H9 (cell line): ENCODE measurements at regions not wholly inside any gene's neighbourhood (a gene's known extent, or its start where the extent isn't known, plus 50 kb on each side); places are given as distances from the start of the nearest gene placed in this dataset.

Experiments used
- DNase-seq: peaks from one replicate; pipeline ENCODE4 v3.0.0-alpha.2; 2017
- H2AFZ ChIP-seq: one replicate; pipeline ENCODE4 v1.6.1; 2013; ENCODE audit warnings: mild to moderate bottlenecking, low read length, control low read depth, moderate library complexity
- H2AK5ac ChIP-seq: 2 replicates; pipeline ENCODE4 v1.6.1; 2013; ENCODE audit warnings: low read length, control low read depth, mixed read lengths; ENCODE audit not compliant: insufficient read length
- H2BK120ac ChIP-seq: one replicate; pipeline ENCODE4 v1.6.1; 2013; ENCODE audit warnings: low read depth, mild to moderate bottlenecking, low read length, control low read depth, inconsistent platforms; ENCODE audit not compliant: poor library complexity, severe bottlenecking
- H2BK12ac ChIP-seq: 2 replicates; pipeline ENCODE4 v1.6.1; 2013; ENCODE audit warnings: low read length, control low read depth, mixed read lengths, low read depth; ENCODE audit not compliant: insufficient read length
- H2BK15ac ChIP-seq: 2 replicates; pipeline ENCODE4 v1.6.1; 2013; ENCODE audit warnings: low read depth, low read length, control low read depth
- H2BK20ac ChIP-seq: one replicate; pipeline ENCODE4 v1.6.1; 2013; ENCODE audit warnings: low read depth, mild to moderate bottlenecking, low read length, control low read depth, inconsistent platforms; ENCODE audit not compliant: poor library complexity, severe bottlenecking
- H2BK5ac ChIP-seq: 2 replicates; pipeline ENCODE4 v1.6.1; 2013; ENCODE audit warnings: low read length, control low read depth, mixed read lengths; ENCODE audit not compliant: insufficient read length
- H3K14ac ChIP-seq: 2 replicates; pipeline ENCODE4 v1.6.1; 2013; ENCODE audit warnings: low read length, control low read depth; ENCODE audit not compliant: insufficient read depth
- H3K18ac ChIP-seq: 2 replicates; pipeline ENCODE4 v1.6.1; 2013; ENCODE audit warnings: low read depth, mild to moderate bottlenecking, mixed read lengths, low read length, control low read depth; ENCODE audit not compliant: insufficient read length
- H3K23ac ChIP-seq: 2 replicates; pipeline ENCODE4 v1.6.1; 2013; ENCODE audit warnings: low read length, control low read depth, mixed read lengths, low read depth; ENCODE audit not compliant: insufficient read length
- H3K23me2 ChIP-seq: 2 replicates; pipeline ENCODE4 v1.6.1; 2013; ENCODE audit warnings: low read depth, mild to moderate bottlenecking, mixed read lengths, low read length, control low read depth; ENCODE audit not compliant: insufficient read length, poor library complexity, severe bottlenecking
- H3K27ac ChIP-seq: 2 replicates; pipeline ENCODE4 v1.5.1; 2013; ENCODE audit warnings: low read length, control low read depth, mixed read lengths, low read depth; ENCODE audit not compliant: insufficient read length
- H3K27me3 ChIP-seq: 2 replicates; pipeline ENCODE4 v1.6.1; 2013; ENCODE audit warnings: low read length, control low read depth, inconsistent platforms; ENCODE audit not compliant: insufficient read depth
- H3K4ac ChIP-seq: 2 replicates; pipeline ENCODE4 v1.6.1; 2013; ENCODE audit warnings: low read depth, mild to moderate bottlenecking, control low read depth, inconsistent platforms, low read length, moderate library complexity
- H3K4me1 ChIP-seq: 2 replicates; pipeline ENCODE4 v1.6.1; 2013; ENCODE audit warnings: low read length, control low read depth, inconsistent platforms; ENCODE audit not compliant: insufficient read depth
- H3K4me2 ChIP-seq: 2 replicates; pipeline ENCODE4 v1.6.1; 2013; ENCODE audit warnings: low read length, control low read depth, mixed read lengths; ENCODE audit not compliant: insufficient read length, insufficient read depth
- H3K56ac ChIP-seq: 2 replicates; pipeline ENCODE4 v1.6.1; 2013; ENCODE audit warnings: low read depth, mild to moderate bottlenecking, mixed read lengths, low read length, control low read depth; ENCODE audit not compliant: insufficient read length
- H3K79me1 ChIP-seq: 2 replicates; pipeline ENCODE4 v1.6.1; 2013; ENCODE audit warnings: low read depth, mild to moderate bottlenecking, moderate library complexity, low read length, control low read depth, inconsistent platforms; ENCODE audit not compliant: insufficient read depth, poor library complexity, severe bottlenecking
- H3K79me2 ChIP-seq: 2 replicates; pipeline ENCODE4 v1.6.1; 2013; ENCODE audit warnings: low read length, control low read depth, inconsistent platforms; ENCODE audit not compliant: insufficient read depth
- H3K9ac ChIP-seq: 2 replicates; pipeline ENCODE4 v1.6.1; 2013; ENCODE audit warnings: low read length, control low read depth, mixed read lengths; ENCODE audit not compliant: insufficient read length; ENCODE audit errors: extremely low read depth
- H3K9me3 ChIP-seq: one replicate; pipeline ENCODE4 v1.6.1; 2013; ENCODE audit warnings: low read depth, low read length, inconsistent platforms; ENCODE audit not compliant: control insufficient read depth
- H3T11ph ChIP-seq: one replicate; pipeline ENCODE4 v1.6.1; 2013; ENCODE audit warnings: mild to moderate bottlenecking, low read length, control low read depth, inconsistent platforms
- H4K20me1 ChIP-seq: one replicate; pipeline ENCODE4 v1.6.1; 2013; ENCODE audit not compliant: control insufficient read depth, insufficient read length, insufficient read depth
- H4K5ac ChIP-seq: 2 replicates; pipeline ENCODE4 v1.6.1; 2013; ENCODE audit warnings: low read depth, mild to moderate bottlenecking, mixed read lengths, low read length, control low read depth; ENCODE audit not compliant: insufficient read length
- H4K8ac ChIP-seq: replicated peaks from 2 replicates; pipeline ENCODE4 v1.6.1; 2013; ENCODE audit warnings: low read length, control low read depth, mixed read lengths, low read depth; ENCODE audit not compliant: insufficient read length
- H4K91ac ChIP-seq: 2 replicates; pipeline ENCODE4 v1.6.1; 2013; ENCODE audit warnings: low read depth, mild to moderate bottlenecking, moderate library complexity, mixed read lengths, low read length, control low read depth; ENCODE audit not compliant: insufficient read length
- H3K27ac Mint-ChIP-seq, 3 experiments: 2 replicates in 2 of 3; 3 replicates in 1 of 3; pipeline ENCODE4 v1.8.0; 2020 to 2021; ENCODE audit warnings: mixed read lengths in 3 of 3, mild to moderate bottlenecking in 1 of 3, moderate library complexity in 1 of 3
- H3K27me3 Mint-ChIP-seq: 2 replicates; pipeline ENCODE4 v1.8.0; 2021; ENCODE audit warnings: low read depth, mild to moderate bottlenecking, moderate library complexity, mixed read lengths
- H3K36me3 Mint-ChIP-seq, 3 experiments: 2 replicates in 2 of 3; 3 replicates in 1 of 3; pipeline ENCODE4 v1.8.0; 2020 to 2021; ENCODE audit warnings: low read depth in 3 of 3, mixed read lengths in 3 of 3; ENCODE audit not compliant: insufficient read depth in 1 of 3
- H3K4me1 Mint-ChIP-seq, 2 experiments: 2 replicates each; pipeline ENCODE4 v1.8.0; 2020; ENCODE audit warnings: mixed read lengths in 2 of 2
- H3K4me3 Mint-ChIP-seq, 2 experiments: 2 replicates in 1 of 2; 3 replicates in 1 of 2; pipeline ENCODE4 v1.8.0; 2020 to 2021; ENCODE audit warnings: mild to moderate bottlenecking in 2 of 2, mixed read lengths in 2 of 2, moderate library complexity in 1 of 2
- H3K9me3 Mint-ChIP-seq, 2 experiments: 2 replicates in 1 of 2; 3 replicates in 1 of 2; pipeline ENCODE4 v1.8.0; 2020; ENCODE audit warnings: mild to moderate bottlenecking in 2 of 2, mixed read lengths in 2 of 2, moderate library complexity in 1 of 2
- CTCF ChIP-seq: fragments of 200-600 bp; sonication (generic); conservative IDR thresholded peaks from 3 replicates; pipeline ENCODE4 v1.8.0; 2021; ENCODE audit warnings: antibody characterized with exemption, mild to moderate bottlenecking
- WGBS: extraction: QIAGEN DNeasy Blood & Tissue Kit; methylation state at CpG from one replicate; pipeline ENCODE4 v1.1.7; 2013; ENCODE audit warnings: missing lambda C conversion rate, low lambda C conversion rate, mixed read lengths; ENCODE audit not compliant: insufficient read length; ENCODE audit errors: extremely low coverage; 5-methylcytosine and 5-hydroxymethylcytosine counted together

GRCh38 chr6:109298605-109299264 lies 83.5 kb downstream of the CD164 start:
- Mint-ChIP-seq H3K4me3 (no peak overlapping the region), H3K36me3 (no peaks in the 10 kb centered on the region), H3K27ac (no peak overlapping the region), H3K9me3 (no peaks in the 10 kb centered on the region), H3K4me1 (peaks cover 36 to 43% of the 10 kb centered on the region in 2 experiments), H3K27me3 (peaks cover 2% of the 10 kb centered on the region)
- H2BK120ac ChIP-seq: no peak overlapping the region
- no peaks in the 10 kb centered on the region for H3K79me1 ChIP-seq
- H3K14ac ChIP-seq: no peak overlapping the region
- no peaks in the 10 kb centered on the region for H3K27me3 ChIP-seq
- H3K9me3 ChIP-seq: no peaks in the 10 kb centered on the region
- TF ChIP-seq CTCF: no peak
- H3K4me2 ChIP-seq: no peak overlapping the region
- no peak overlapping the region for H2BK20ac ChIP-seq
- H3T11ph ChIP-seq: no peak overlapping the region
- H2AK5ac ChIP-seq: no peak overlapping the region
- no peak overlapping the region for H3K4ac ChIP-seq
- no peak overlapping the region for H2BK5ac ChIP-seq
- H2BK15ac ChIP-seq: no peak overlapping the region
- H4K20me1 ChIP-seq: peaks cover 3% of the 10 kb centered on the region
- no peak overlapping the region for H4K91ac ChIP-seq
- no peak for DNase-seq
- H3K4me1 ChIP-seq: no peaks in the 10 kb centered on the region; the same call in 1 of the 2 replicates
- H3K56ac ChIP-seq: no peak overlapping the region
- H3K23me2 ChIP-seq: no peaks in the 10 kb centered on the region
- no peak overlapping the region for H2BK12ac ChIP-seq
- H3K23ac ChIP-seq: no peak overlapping the region
- no peaks in the 10 kb centered on the region for H3K79me2 ChIP-seq
- no peak overlapping the region for H3K18ac ChIP-seq
- H3K27ac ChIP-seq: no peak overlapping the region
- H4K5ac ChIP-seq: no peak overlapping the region
- no peak overlapping the region for H3K9ac ChIP-seq
- no CpG with 5 or more reads among the region's 6 CpGs for WGBS
- H2AFZ ChIP-seq: no peak overlapping the region
- no peak overlapping the region for H4K8ac ChIP-seq
